Neural cell (in vitro differentiated cells): ENCODE measurements at regions not wholly inside any gene's neighbourhood (a gene's known extent, or its start where the extent isn't known, plus 50 kb on each side); places are given as distances from the start of the nearest gene placed in this dataset.

Experiments used
- H2AFZ ChIP-seq: fragments of 200-600, 300-800 bp; sonication (generic), shearing (Covaris generic); 2 replicates; pipeline ENCODE4 v1.6.0; 2014; ENCODE audit warnings: low read depth, mild to moderate bottlenecking, antibody characterized with exemption, low read length, moderate library complexity
- H3F3A ChIP-seq: fragments of 200-600 bp; shearing (Covaris generic); 2 replicates; pipeline ENCODE4 v1.6.1; 2016; ENCODE audit warnings: mild to moderate bottlenecking, moderate library complexity, mixed read lengths, antibody characterized with exemption, low read length; ENCODE audit not compliant: insufficient read depth, poor library complexity, severe bottlenecking
- H3K27ac ChIP-seq: fragments of 200-600, 300-800 bp; sonication (generic), shearing (Covaris generic); 2 replicates; pipeline ENCODE4 v1.5.1; 2014; ENCODE audit warnings: mild to moderate bottlenecking, low read length, moderate library complexity
- H3K27me3 ChIP-seq: fragments of 300-800, 200-600 bp; sonication (generic), shearing (Covaris generic); 2 replicates; pipeline ENCODE4 v1.6.0; 2014; ENCODE audit warnings: mild to moderate bottlenecking, low read depth, low read length, moderate library complexity; ENCODE audit not compliant: insufficient read depth
- H3K36me3 ChIP-seq: fragments of 300-800, 200-600 bp; sonication (generic), shearing (Covaris generic); 2 replicates; pipeline ENCODE4 v1.5.1; 2014; ENCODE audit warnings: mild to moderate bottlenecking, antibody characterized with exemption, low read length, moderate library complexity; ENCODE audit not compliant: insufficient read depth
- H3K4me2 ChIP-seq: fragments of 300-800, 200-600 bp; sonication (generic), shearing (Covaris generic); 2 replicates; pipeline ENCODE4 v1.6.0; 2014; ENCODE audit warnings: mild to moderate bottlenecking, low read length
- H3K4me3 ChIP-seq: fragments of 300-800, 200-600 bp; sonication (generic), shearing (Covaris generic); 2 replicates; pipeline ENCODE4 v1.5.1; 2014; ENCODE audit warnings: mild to moderate bottlenecking, low read length, moderate library complexity
- H3K79me2 ChIP-seq: fragments of 200-600 bp; shearing (Covaris generic); replicated peaks from 2 replicates; pipeline ENCODE4 v1.6.0; 2014; ENCODE audit warnings: mild to moderate bottlenecking, low read length, moderate library complexity; ENCODE audit not compliant: insufficient read depth
- H3K9ac ChIP-seq: fragments of 300-800, 200-600 bp; sonication (generic), shearing (Covaris generic); 2 replicates; pipeline ENCODE4 v1.6.1; 2016; ENCODE audit warnings: mild to moderate bottlenecking, low read length, mixed read lengths
- H3K9me2 ChIP-seq: fragments of 200-600 bp; shearing (Covaris generic); 2 replicates; pipeline ENCODE4 v1.6.1; 2016; ENCODE audit warnings: mild to moderate bottlenecking, low read length, mixed read lengths; ENCODE audit not compliant: insufficient read depth
- H3K9me3 ChIP-seq: fragments of 200-600, 300-800 bp; sonication (generic), shearing (Covaris generic); 2 replicates; pipeline ENCODE4 v1.6.1; 2016; ENCODE audit warnings: mild to moderate bottlenecking, mixed run types, low read length, moderate library complexity, mixed read lengths
- H4K20me1 ChIP-seq: fragments of 200-600 bp; shearing (Covaris generic); 2 replicates; pipeline ENCODE4 v1.6.1; 2016; ENCODE audit warnings: mild to moderate bottlenecking, mixed run types; ENCODE audit not compliant: insufficient read depth
- EP300 ChIP-seq: fragments of 450-650 bp; conservative IDR thresholded peaks from 2 replicates; pipeline ENCODE4 v1.6.1; 2014; ENCODE audit warnings: antibody characterized with exemption, mild to moderate bottlenecking, moderate library complexity; ENCODE audit not compliant: poor library complexity, severe bottlenecking
- EZH2 ChIP-seq: fragments of 200-600, 300-800 bp; shearing (Covaris generic), sonication (generic); IDR thresholded peaks from 2 replicates; pipeline ENCODE4 v1.6.1; 2014; ENCODE audit warnings: antibody characterized with exemption, low read length, borderline replicate concordance, mild to moderate bottlenecking; ENCODE audit not compliant: insufficient read depth, poor library complexity, severe bottlenecking
- MXI1 ChIP-seq: fragments of 450-650 bp; conservative IDR thresholded peaks from 2 replicates; pipeline ENCODE4 v1.6.1; 2014; ENCODE audit warnings: antibody characterized with exemption, mild to moderate bottlenecking; ENCODE audit not compliant: poor library complexity, severe bottlenecking
- POLR2AphosphoS5 ChIP-seq: IDR thresholded peaks from 2 replicates; pipeline ENCODE4 v1.6.1; 2012
- RAD21 ChIP-seq: fragments of 450-650 bp; conservative IDR thresholded peaks from 2 replicates; pipeline ENCODE4 v1.6.1; 2014; ENCODE audit warnings: antibody characterized with exemption, mild to moderate bottlenecking, moderate library complexity
- SMC3 ChIP-seq: fragments of 450-650 bp; conservative IDR thresholded peaks from 2 replicates; pipeline ENCODE4 v1.6.1; 2014; ENCODE audit warnings: antibody characterized with exemption, mild to moderate bottlenecking, moderate library complexity; ENCODE audit not compliant: poor library complexity
- TAF1 ChIP-seq: IDR thresholded peaks from 2 replicates; pipeline ENCODE4 v1.6.1; 2012; ENCODE audit warnings: low read depth
- TF ChIP-seq, protein P1 (sequence below): fragments of 450-650 bp; IDR thresholded peaks from 2 replicates; pipeline ENCODE4 v1.5.1; 2014; ENCODE audit warnings: antibody characterized with exemption, mild to moderate bottlenecking, moderate library complexity; ENCODE audit not compliant: poor library complexity, severe bottlenecking
- TF ChIP-seq, protein P2 (sequence below): IDR thresholded peaks from 2 replicates; pipeline ENCODE4 v1.6.1; 2012; ENCODE audit warnings: borderline replicate concordance

GRCh38 chr1:217253985-217254384 is 376.9 kb downstream of the GPATCH2 start:
- H3K79me2 ChIP-seq = no peaks in the 10 kb centered on the region
- no peaks in the 10 kb centered on the region for H3K9me3 ChIP-seq
- no peak overlapping the region for H3K4me3 ChIP-seq
- H4K20me1 ChIP-seq = no peaks in the 10 kb centered on the region
- H3K4me2 ChIP-seq = no peak overlapping the region
- no peak overlapping the region for H2AFZ ChIP-seq
- H3K9ac ChIP-seq = no peak overlapping the region
- H3K27ac ChIP-seq = no peak overlapping the region
- H3F3A ChIP-seq = no peaks in the 10 kb centered on the region
- no peaks in the 10 kb centered on the region for H3K27me3 ChIP-seq
- no peaks in the 10 kb centered on the region for H3K9me2 ChIP-seq
- H3K36me3 ChIP-seq = no peaks in the 10 kb centered on the region
- TF ChIP-seq MXI1 (no peak), POLR2AphosphoS5 (no peak), SMC3 (no peak), RAD21 (no peak), TAF1 (no peak), EP300 (no peak), EZH2 (no peak)
- TF ChIP-seq, protein P1, sequence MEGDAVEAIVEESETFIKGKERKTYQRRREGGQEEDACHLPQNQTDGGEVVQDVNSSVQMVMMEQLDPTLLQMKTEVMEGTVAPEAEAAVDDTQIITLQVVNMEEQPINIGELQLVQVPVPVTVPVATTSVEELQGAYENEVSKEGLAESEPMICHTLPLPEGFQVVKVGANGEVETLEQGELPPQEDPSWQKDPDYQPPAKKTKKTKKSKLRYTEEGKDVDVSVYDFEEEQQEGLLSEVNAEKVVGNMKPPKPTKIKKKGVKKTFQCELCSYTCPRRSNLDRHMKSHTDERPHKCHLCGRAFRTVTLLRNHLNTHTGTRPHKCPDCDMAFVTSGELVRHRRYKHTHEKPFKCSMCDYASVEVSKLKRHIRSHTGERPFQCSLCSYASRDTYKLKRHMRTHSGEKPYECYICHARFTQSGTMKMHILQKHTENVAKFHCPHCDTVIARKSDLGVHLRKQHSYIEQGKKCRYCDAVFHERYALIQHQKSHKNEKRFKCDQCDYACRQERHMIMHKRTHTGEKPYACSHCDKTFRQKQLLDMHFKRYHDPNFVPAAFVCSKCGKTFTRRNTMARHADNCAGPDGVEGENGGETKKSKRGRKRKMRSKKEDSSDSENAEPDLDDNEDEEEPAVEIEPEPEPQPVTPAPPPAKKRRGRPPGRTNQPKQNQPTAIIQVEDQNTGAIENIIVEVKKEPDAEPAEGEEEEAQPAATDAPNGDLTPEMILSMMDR = no peak
- TF ChIP-seq, protein P2, sequence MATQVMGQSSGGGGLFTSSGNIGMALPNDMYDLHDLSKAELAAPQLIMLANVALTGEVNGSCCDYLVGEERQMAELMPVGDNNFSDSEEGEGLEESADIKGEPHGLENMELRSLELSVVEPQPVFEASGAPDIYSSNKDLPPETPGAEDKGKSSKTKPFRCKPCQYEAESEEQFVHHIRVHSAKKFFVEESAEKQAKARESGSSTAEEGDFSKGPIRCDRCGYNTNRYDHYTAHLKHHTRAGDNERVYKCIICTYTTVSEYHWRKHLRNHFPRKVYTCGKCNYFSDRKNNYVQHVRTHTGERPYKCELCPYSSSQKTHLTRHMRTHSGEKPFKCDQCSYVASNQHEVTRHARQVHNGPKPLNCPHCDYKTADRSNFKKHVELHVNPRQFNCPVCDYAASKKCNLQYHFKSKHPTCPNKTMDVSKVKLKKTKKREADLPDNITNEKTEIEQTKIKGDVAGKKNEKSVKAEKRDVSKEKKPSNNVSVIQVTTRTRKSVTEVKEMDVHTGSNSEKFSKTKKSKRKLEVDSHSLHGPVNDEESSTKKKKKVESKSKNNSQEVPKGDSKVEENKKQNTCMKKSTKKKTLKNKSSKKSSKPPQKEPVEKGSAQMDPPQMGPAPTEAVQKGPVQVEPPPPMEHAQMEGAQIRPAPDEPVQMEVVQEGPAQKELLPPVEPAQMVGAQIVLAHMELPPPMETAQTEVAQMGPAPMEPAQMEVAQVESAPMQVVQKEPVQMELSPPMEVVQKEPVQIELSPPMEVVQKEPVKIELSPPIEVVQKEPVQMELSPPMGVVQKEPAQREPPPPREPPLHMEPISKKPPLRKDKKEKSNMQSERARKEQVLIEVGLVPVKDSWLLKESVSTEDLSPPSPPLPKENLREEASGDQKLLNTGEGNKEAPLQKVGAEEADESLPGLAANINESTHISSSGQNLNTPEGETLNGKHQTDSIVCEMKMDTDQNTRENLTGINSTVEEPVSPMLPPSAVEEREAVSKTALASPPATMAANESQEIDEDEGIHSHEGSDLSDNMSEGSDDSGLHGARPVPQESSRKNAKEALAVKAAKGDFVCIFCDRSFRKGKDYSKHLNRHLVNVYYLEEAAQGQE = no peak

- no peaks in the 10 kb centered on the region for H3K9me3 ChIP-seq
- H2AFZ ChIP-seq = no peak overlapping the region
- no peaks in the 10 kb centered on the region for H4K20me1 ChIP-seq
- no peaks in the 10 kb centered on the region for H3K9me2 ChIP-seq
- H3F3A ChIP-seq = no peaks in the 10 kb centered on the region
- no peak overlapping the region for H3K27ac ChIP-seq
- H3K79me2 ChIP-seq = no peaks in the 10 kb centered on the region
- no peak overlapping the region for H3K4me2 ChIP-seq
- H3K36me3 ChIP-seq = no peaks in the 10 kb centered on the region
- TF ChIP-seq SMC3 = no peak
- no peak for TF ChIP-seq RAD21
- TF ChIP-seq, protein P1 = no peak
- TF ChIP-seq, protein P2 = no peak
- no peak overlapping the region for H3K9ac ChIP-seq
- no peak overlapping the region for H3K4me3 ChIP-seq
- no peaks in the 10 kb centered on the region for H3K27me3 ChIP-seq
These were observed 377.5 kb downstream of the GPATCH2 start for GRCh38 chr1:217253351-217253750.
